ENCODE measurements at regions not wholly inside any gene's neighbourhood (a gene's known extent, or its start where the extent isn't known, plus 50 kb on each side); places are given as distances from the start of the nearest gene placed in this dataset.

- TF ChIP-seq CTCF (conservative IDR thresholded peaks at IDR 0.05) (no peak), ZFX (IDR thresholded peaks at IDR 0.05) (no peak)
These were observed 498.9 kb downstream of the SLC6A15 start for GRCh38 chr12:84413656-84414055.
